ENCODE measurements at regions not wholly inside any gene's neighbourhood (a gene's known extent, or its start where the extent isn't known, plus 50 kb on each side); places are given as distances from the start of the nearest gene placed in this dataset.

GRCh38 chr4:60857130-60857753 is 342.9 kb upstream of the ADGRL3 start:
- WGBS (ENCODE audit: low lambda C conversion rate) = 13% methylated on average over 6 of the region's 6 CpGs
- Histone ChIP-seq H2AFZ (ENCODE audit: low read length) (no peak overlapping the region), H3K79me2 (ENCODE audit: insufficient read depth, low read length) (no peaks in the 10 kb centered on the region), H3K4me2 (ENCODE audit: low read depth, low read length) (no peak overlapping the region), H3K27me3 (ENCODE audit: control insufficient read depth in 1 of 2, insufficient read depth in 2 of 2, low read length in 2 of 2) (no peaks in the 10 kb centered on the region), H4K20me1 (ENCODE audit: insufficient read depth, low read length) (no peaks in the 10 kb centered on the region), H3K9ac (ENCODE audit: insufficient read depth, low read depth, low read length) (no peak overlapping the region), H3K27ac (ENCODE audit: extremely low read length, insufficient read depth, low read length) (no peak overlapping the region), H3K4me3 (replicated peaks in 1 of 3; ENCODE audit: insufficient read depth in 1 of 3, low read depth in 2 of 3, low read length in 3 of 3) (no peak overlapping the region), H3K9me3 (ENCODE audit: low read length) (no peaks in the 10 kb centered on the region), H3K4me1 (ENCODE audit: insufficient read depth, low read length) (no peaks in the 10 kb centered on the region), H3K36me3 (replicated peaks in 1 of 2; ENCODE audit: control insufficient read depth in 1 of 2, insufficient read depth in 2 of 2, low read length in 2 of 2) (no peaks in the 10 kb centered on the region)
- intact Hi-C loops (cut with micrococcal nuclease; ENCODE audit: unreplicated experiment) = no loop called here
- in situ Hi-C loops (cut with HindIII; ENCODE audit: extremely low pct_ligation_motif_present, low pct_unique_long_range_greater_than_20kb) = no loop called here
- DNase-seq (ENCODE audit: low spot score) (no peak), FAIRE-seq (no peak), ATAC-seq (no peak)
- CTCF ChIA-PET (ENCODE audit: low intra/inter-chr PET ratio, low total read pairs) = no interaction called here
- POLR2A ChIA-PET = no interaction called here
- no TSS peak for BruUV-seq (replicated peaks)
- TF ChIP-seq ZNF383 (CRISPR knock-in tag; IDR thresholded peaks at IDR 0.05; ENCODE audit: borderline replicate concordance) = no peak
- TF ChIP-seq, protein P1, sequence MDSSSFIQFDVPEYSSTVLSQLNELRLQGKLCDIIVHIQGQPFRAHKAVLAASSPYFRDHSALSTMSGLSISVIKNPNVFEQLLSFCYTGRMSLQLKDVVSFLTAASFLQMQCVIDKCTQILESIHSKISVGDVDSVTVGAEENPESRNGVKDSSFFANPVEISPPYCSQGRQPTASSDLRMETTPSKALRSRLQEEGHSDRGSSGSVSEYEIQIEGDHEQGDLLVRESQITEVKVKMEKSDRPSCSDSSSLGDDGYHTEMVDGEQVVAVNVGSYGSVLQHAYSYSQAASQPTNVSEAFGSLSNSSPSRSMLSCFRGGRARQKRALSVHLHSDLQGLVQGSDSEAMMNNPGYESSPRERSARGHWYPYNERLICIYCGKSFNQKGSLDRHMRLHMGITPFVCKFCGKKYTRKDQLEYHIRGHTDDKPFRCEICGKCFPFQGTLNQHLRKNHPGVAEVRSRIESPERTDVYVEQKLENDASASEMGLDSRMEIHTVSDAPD (CRISPR knock-in tag; IDR thresholded peaks at IDR 0.05) = no peak
- TF ChIP-seq ZNF740 (CRISPR knock-in tag; IDR thresholded peaks at IDR 0.05) = no peak
- no peak for TF ChIP-seq SNAPC2 (CRISPR knock-in tag; IDR thresholded peaks at IDR 0.05)
- no peak for TF ChIP-seq ETV6 (CRISPR knock-in tag; conservative IDR thresholded peaks at IDR 0.05)
- no peak for TF ChIP-seq SCMH1 (CRISPR knock-in tag; IDR thresholded peaks at IDR 0.05; ENCODE audit: borderline replicate concordance)
- TF ChIP-seq REPIN1 (CRISPR knock-in tag; IDR thresholded peaks at IDR 0.05; ENCODE audit: borderline replicate concordance, low read depth) = no peak
- TF ChIP-seq MBNL3 (CRISPR knock-in tag; conservative IDR thresholded peaks at IDR 0.05) = no peak
- no peak for TF ChIP-seq KLF13 (CRISPR knock-in tag; IDR thresholded peaks at IDR 0.05)
- TF ChIP-seq CSRNP2 (CRISPR knock-in tag; conservative IDR thresholded peaks at IDR 0.05; ENCODE audit: low read depth) = no peak
- TF ChIP-seq FOXA3 (CRISPR knock-in tag; IDR thresholded peaks at IDR 0.05) = no peak
- TF ChIP-seq ZBTB38 (CRISPR knock-in tag; IDR thresholded peaks at IDR 0.05) = no peak
- no peak for TF ChIP-seq IRF2 (CRISPR knock-in tag; IDR thresholded peaks at IDR 0.05)
- TF ChIP-seq, protein P2, sequence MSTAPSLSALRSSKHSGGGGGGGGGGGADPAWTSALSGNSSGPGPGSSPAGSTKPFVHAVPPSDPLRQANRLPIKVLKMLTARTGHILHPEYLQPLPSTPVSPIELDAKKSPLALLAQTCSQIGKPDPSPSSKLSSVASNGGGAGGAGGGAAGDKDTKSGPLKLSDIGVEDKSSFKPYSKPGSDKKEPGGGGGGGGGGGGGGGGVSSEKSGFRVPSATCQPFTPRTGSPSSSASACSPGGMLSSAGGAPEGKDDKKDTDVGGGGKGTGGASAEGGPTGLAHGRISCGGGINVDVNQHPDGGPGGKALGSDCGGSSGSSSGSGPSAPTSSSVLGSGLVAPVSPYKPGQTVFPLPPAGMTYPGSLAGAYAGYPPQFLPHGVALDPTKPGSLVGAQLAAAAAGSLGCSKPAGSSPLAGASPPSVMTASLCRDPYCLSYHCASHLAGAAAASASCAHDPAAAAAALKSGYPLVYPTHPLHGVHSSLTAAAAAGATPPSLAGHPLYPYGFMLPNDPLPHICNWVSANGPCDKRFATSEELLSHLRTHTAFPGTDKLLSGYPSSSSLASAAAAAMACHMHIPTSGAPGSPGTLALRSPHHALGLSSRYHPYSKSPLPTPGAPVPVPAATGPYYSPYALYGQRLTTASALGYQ (CRISPR knock-in tag; IDR thresholded peaks at IDR 0.05) = no peak
- TF ChIP-seq, protein P3, sequence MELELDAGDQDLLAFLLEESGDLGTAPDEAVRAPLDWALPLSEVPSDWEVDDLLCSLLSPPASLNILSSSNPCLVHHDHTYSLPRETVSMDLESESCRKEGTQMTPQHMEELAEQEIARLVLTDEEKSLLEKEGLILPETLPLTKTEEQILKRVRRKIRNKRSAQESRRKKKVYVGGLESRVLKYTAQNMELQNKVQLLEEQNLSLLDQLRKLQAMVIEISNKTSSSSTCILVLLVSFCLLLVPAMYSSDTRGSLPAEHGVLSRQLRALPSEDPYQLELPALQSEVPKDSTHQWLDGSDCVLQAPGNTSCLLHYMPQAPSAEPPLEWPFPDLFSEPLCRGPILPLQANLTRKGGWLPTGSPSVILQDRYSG (CRISPR knock-in tag; IDR thresholded peaks at IDR 0.05) = no peak
- no peak for TF ChIP-seq HNRNPLL (IDR thresholded peaks at IDR 0.05; ENCODE audit: low read depth, low read length, poor library complexity, severe bottlenecking)
